HCT116 (cell line): ENCODE measurements at regions not wholly inside any gene's neighbourhood (a gene's known extent, or its start where the extent isn't known, plus 50 kb on each side); places are given as distances from the start of the nearest gene placed in this dataset.

Source experiments
- CEBPB ChIP-seq: IDR thresholded peaks from 2 replicates; pipeline ENCODE4 v1.6.1; 2012; ENCODE audit warnings: low read depth
- CTCF ChIP-seq, 3 experiments: fragments of 200-600 bp in 1 of 3; sonication (generic) in 1 of 3; IDR thresholded peaks in 2 of 3; conservative IDR thresholded peaks in 1 of 3; 2 replicates each; pipeline ENCODE4 v1.5.1; 2012 to 2017; ENCODE audit warnings: low read depth in 2 of 3, low read length in 2 of 3, antibody characterized with exemption in 1 of 3, borderline replicate concordance in 1 of 3, control low read depth in 1 of 3, mild to moderate bottlenecking in 1 of 3, mixed read lengths in 1 of 3, mixed run types in 1 of 3, moderate library complexity in 1 of 3; ENCODE audit not compliant: insufficient read depth in 1 of 3
- EGR1 ChIP-seq: IDR thresholded peaks from 2 replicates; pipeline ENCODE4 v1.6.1; 2012; ENCODE audit warnings: low read depth
- ELF1 ChIP-seq: IDR thresholded peaks from 2 replicates; pipeline ENCODE4 v1.6.1; 2012; ENCODE audit warnings: low read depth, borderline replicate concordance
- EZH2 ChIP-seq: fragments of 200-600 bp; sonication (generic); IDR thresholded peaks from 2 replicates; pipeline ENCODE4 v1.6.1; 2017; ENCODE audit warnings: antibody characterized with exemption, mixed run types
- JUND ChIP-seq: IDR thresholded peaks from 2 replicates; pipeline ENCODE4 v1.6.1; 2012
- POLR2A ChIP-seq: IDR thresholded peaks from 2 replicates; pipeline ENCODE4 v1.7.0; 2011; ENCODE audit warnings: borderline replicate concordance; ENCODE audit not compliant: insufficient read depth, insufficient read length; ENCODE audit errors: extremely low read depth
- POLR2AphosphoS5 ChIP-seq: IDR thresholded peaks from 2 replicates; pipeline ENCODE4 v1.6.1; 2011; ENCODE audit warnings: mild to moderate bottlenecking, low read depth, low read length, moderate library complexity
- RAD21 ChIP-seq: IDR thresholded peaks from 2 replicates; pipeline ENCODE4 v1.6.1; 2012; ENCODE audit warnings: low read depth, mild to moderate bottlenecking
- REST ChIP-seq: IDR thresholded peaks from 2 replicates; pipeline ENCODE4 v1.6.1; 2012; ENCODE audit warnings: low read depth
- SIN3A ChIP-seq: IDR thresholded peaks from 2 replicates; pipeline ENCODE4 v1.6.1; 2012; ENCODE audit warnings: low read depth
- SRF ChIP-seq: IDR thresholded peaks from 2 replicates; pipeline ENCODE4 v1.6.1; 2012; ENCODE audit warnings: low read depth
- TCF7L2 ChIP-seq: IDR thresholded peaks from 2 replicates; pipeline ENCODE4 v1.7.0; 2011; ENCODE audit warnings: borderline replicate concordance, inconsistent platforms; ENCODE audit not compliant: insufficient read depth, insufficient read length; ENCODE audit errors: extremely low read depth
- ZBTB33 ChIP-seq: IDR thresholded peaks from 2 replicates; pipeline ENCODE4 v1.6.1; 2011; ENCODE audit warnings: mild to moderate bottlenecking, low read length, moderate library complexity; ENCODE audit not compliant: insufficient replicate concordance; ENCODE audit errors: extremely low read depth

GRCh38 chr4:163863082-163863481 lies 368.6 kb downstream of the TMA16 start:
- TF ChIP-seq CTCF (IDR thresholded peaks at IDR 0.05 in 2 of 3, conservative IDR thresholded peaks at IDR 0.05 in 1 of 3; ENCODE audit: borderline replicate concordance in 1 of 3, insufficient read depth in 1 of 3, low read depth in 2 of 3, low read length in 2 of 3) (no peak), POLR2AphosphoS5 (no peak), POLR2A (no peak), REST (no peak), EZH2 (no peak), EGR1 (no peak), TCF7L2 (no peak), ZBTB33 (no peak), SIN3A (no peak), RAD21 (no peak), JUND (no peak), SRF (no peak), ELF1 (no peak), CEBPB (no peak)
